Hindlimb muscle (tissue), 1 donor: ENCODE measurements at regions not wholly inside any gene's neighbourhood (a gene's known extent, or its start where the extent isn't known, plus 50 kb on each side); places are given as distances from the start of the nearest gene placed in this dataset.

Experiments
- DNase-seq: peaks from one replicate; pipeline ENCODE4 v3.0.0-alpha.2; 2013

- peak; percentile 15 for DNase-seq
Measured at GRCh38 chr17:70655176-70655958, 486.0 kb downstream of the KCNJ2 start.

- DNase-seq = no peak
Measured at GRCh38 chr17:70658317-70658716, 489.0 kb downstream of the KCNJ2 start.

GRCh38 chr17:70658840-70659239, 489.5 kb downstream of the KCNJ2 start:
- no peak for DNase-seq

GRCh38 chr17:70661342-70662222, 492.2 kb downstream of the KCNJ2 start:
- peak; percentile 28 for DNase-seq

- no peak for DNase-seq
Measured at GRCh38 chr17:70668276-70668937, 499.1 kb downstream of the KCNJ2 start.

- DNase-seq = no peak
Measured at GRCh38 chr17:70668938-70669778, 499.8 kb downstream of the KCNJ2 start.

GRCh38 chr17:70674061-70674460, 504.7 kb downstream of the KCNJ2 start:
- DNase-seq = no peak

- no peak for DNase-seq
Measured at GRCh38 chr17:70675070-70675590, 505.8 kb downstream of the KCNJ2 start.

- DNase-seq = no peak
Measured at GRCh38 chr17:70677783-70678647, 508.7 kb downstream of the KCNJ2 start.

- DNase-seq = no peak
Measured at GRCh38 chr17:70678889-70679288, 509.6 kb downstream of the KCNJ2 start.

GRCh38 chr17:70683936-70684335, 514.6 kb downstream of the KCNJ2 start:
- no peak for DNase-seq

GRCh38 chr17:70687421-70687820, 518.1 kb downstream of the KCNJ2 start:
- DNase-seq = no peak

GRCh38 chr17:70691150-70691549, 521.8 kb downstream of the KCNJ2 start:
- no peak for DNase-seq

- no peak for DNase-seq
Measured at GRCh38 chr17:70699408-70699807, 530.1 kb downstream of the KCNJ2 start.

- no peak for DNase-seq
Measured at GRCh38 chr17:70702683-70703255, 533.4 kb downstream of the KCNJ2 start.

- DNase-seq = no peak
Measured at GRCh38 chr17:70709596-70709995, 540.3 kb downstream of the KCNJ2 start.

GRCh38 chr17:70713694-70714093, 544.4 kb downstream of the KCNJ2 start:
- DNase-seq = no peak

- no peak for DNase-seq
Measured at GRCh38 chr17:70716551-70716950, 547.2 kb downstream of the KCNJ2 start.

GRCh38 chr17:70717042-70717441, 547.7 kb downstream of the KCNJ2 start:
- no peak for DNase-seq

- DNase-seq = no peak
Measured at GRCh38 chr17:70736375-70736957, 567.1 kb downstream of the KCNJ2 start.
